ENCODE measurements at regions not wholly inside any gene's neighbourhood (a gene's known extent, or its start where the extent isn't known, plus 50 kb on each side); places are given as distances from the start of the nearest gene placed in this dataset.

DNA sequence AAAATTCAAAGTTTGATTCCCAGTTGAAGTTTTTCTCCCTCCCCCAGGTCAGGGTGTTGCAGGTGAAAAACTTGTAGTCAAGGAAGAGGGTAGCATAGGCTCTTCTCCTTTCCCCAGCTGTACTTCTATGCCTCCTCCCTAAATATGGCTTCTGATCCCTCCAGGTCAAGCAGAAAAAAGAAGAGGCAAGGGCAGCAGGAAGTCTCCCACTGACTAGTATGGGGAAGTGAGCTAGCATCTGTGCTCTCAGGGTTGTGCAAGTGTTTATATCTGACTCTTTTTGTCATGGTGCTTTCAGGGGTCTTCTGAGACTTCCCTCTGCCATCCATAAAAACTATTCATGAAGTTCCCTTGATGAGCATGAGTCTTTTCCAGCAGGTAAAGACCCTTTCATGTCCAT lies 76.0 kb downstream of the ATPSCKMT start:
- TF ChIP-seq EZH2 (IDR thresholded peaks at IDR 0.05; ENCODE audit: insufficient read depth, poor library complexity, severe bottlenecking) (no peak), EZH2phosphoT487 (IDR thresholded peaks at IDR 0.05; ENCODE audit: insufficient read depth, low read depth) (no peak)

Data from GM23248 (cell line).